ENCODE measurements at regions not wholly inside any gene's neighbourhood (a gene's known extent, or its start where the extent isn't known, plus 50 kb on each side); places are given as distances from the start of the nearest gene placed in this dataset.

DNA sequence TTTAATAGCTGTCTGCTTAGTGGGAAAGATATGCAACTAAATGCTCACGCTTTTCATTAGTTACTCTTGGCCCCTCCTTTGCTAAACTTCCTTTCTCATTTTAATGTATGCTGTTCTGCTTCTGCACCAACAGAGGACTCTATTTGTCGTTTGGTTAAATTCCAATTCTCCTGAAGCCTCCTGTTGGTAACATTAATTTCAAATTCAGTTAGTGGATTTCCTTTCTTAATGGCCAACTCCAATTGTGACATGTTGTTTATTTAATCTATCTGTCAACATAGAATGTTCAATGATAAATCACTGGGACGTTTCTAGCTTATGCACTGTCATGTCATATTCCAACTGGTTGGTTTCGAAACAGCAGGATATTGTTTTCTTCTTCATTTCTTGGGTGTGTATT, 467.4 kb upstream of the BCHE start:
- H2AFZ ChIP-seq (ENCODE audit: control insufficient read depth, low read length), result no peak overlapping the region
- no peak overlapping the region for H3K4me3 ChIP-seq (ENCODE audit: control insufficient read depth in 2 of 3, extremely low read depth in 1 of 3, insufficient read depth in 2 of 3, low read depth in 1 of 3, low read length in 3 of 3)
- no peak overlapping the region for H3K27ac ChIP-seq (ENCODE audit: control insufficient read depth, insufficient read depth, low read length)
- H4K20me1 ChIP-seq (ENCODE audit: control insufficient read depth, extremely low read depth, insufficient read depth, low read length), result no peaks in the 10 kb centered on the region
- H3K9me1 ChIP-seq (ENCODE audit: control insufficient read depth, extremely low read depth, insufficient read depth, low read length), result no peaks in the 10 kb centered on the region
- H3K79me2 ChIP-seq (ENCODE audit: control insufficient read depth, insufficient read depth, low read length), result no peaks in the 10 kb centered on the region
- FAIRE-seq (no peak), DNase-seq (ENCODE audit: low read depth, low spot score) (no peak)
- no peaks in the 10 kb centered on the region for H3K9me3 ChIP-seq (ENCODE audit: control insufficient read depth, low read depth, low read length)
- no peak overlapping the region for H3K4me2 ChIP-seq (ENCODE audit: control insufficient read depth, extremely low read depth, insufficient read depth, low read depth, low read length)
- H3K9ac ChIP-seq (ENCODE audit: control insufficient read depth, extremely low read depth, insufficient read depth, low read length), result no peak overlapping the region
- H3K27me3 ChIP-seq (ENCODE audit: control insufficient read depth, extremely low read depth, insufficient read depth, low read length), result no peaks in the 10 kb centered on the region
- no peaks in the 10 kb centered on the region for H3K36me3 ChIP-seq (ENCODE audit: control insufficient read depth in 2 of 2, extremely low read depth in 1 of 2, insufficient read depth in 2 of 2, low read length in 2 of 2)
- dilution Hi-C loops (cut with MboI; ENCODE audit: extremely low pct_ligation_motif_present, low sequenced_read_pairs), result no loop called here
- TF ChIP-seq EZH2 (IDR thresholded peaks at IDR 0.05; ENCODE audit: low read length), result no peak
- TF ChIP-seq, protein P1, sequence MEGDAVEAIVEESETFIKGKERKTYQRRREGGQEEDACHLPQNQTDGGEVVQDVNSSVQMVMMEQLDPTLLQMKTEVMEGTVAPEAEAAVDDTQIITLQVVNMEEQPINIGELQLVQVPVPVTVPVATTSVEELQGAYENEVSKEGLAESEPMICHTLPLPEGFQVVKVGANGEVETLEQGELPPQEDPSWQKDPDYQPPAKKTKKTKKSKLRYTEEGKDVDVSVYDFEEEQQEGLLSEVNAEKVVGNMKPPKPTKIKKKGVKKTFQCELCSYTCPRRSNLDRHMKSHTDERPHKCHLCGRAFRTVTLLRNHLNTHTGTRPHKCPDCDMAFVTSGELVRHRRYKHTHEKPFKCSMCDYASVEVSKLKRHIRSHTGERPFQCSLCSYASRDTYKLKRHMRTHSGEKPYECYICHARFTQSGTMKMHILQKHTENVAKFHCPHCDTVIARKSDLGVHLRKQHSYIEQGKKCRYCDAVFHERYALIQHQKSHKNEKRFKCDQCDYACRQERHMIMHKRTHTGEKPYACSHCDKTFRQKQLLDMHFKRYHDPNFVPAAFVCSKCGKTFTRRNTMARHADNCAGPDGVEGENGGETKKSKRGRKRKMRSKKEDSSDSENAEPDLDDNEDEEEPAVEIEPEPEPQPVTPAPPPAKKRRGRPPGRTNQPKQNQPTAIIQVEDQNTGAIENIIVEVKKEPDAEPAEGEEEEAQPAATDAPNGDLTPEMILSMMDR (optimal IDR thresholded peaks at IDR 0.05 in 1 of 3, IDR thresholded peaks at IDR 0.05 in 1 of 3, conservative IDR thresholded peaks at IDR 0.05 in 1 of 3; ENCODE audit: extremely low read depth in 1 of 3, insufficient read depth in 2 of 3, low read length in 3 of 3), result no peak
- no peaks in the 10 kb centered on the region for H3K4me1 ChIP-seq (ENCODE audit: control insufficient read depth, extremely low read depth, insufficient read depth, low read length)

DNA sequence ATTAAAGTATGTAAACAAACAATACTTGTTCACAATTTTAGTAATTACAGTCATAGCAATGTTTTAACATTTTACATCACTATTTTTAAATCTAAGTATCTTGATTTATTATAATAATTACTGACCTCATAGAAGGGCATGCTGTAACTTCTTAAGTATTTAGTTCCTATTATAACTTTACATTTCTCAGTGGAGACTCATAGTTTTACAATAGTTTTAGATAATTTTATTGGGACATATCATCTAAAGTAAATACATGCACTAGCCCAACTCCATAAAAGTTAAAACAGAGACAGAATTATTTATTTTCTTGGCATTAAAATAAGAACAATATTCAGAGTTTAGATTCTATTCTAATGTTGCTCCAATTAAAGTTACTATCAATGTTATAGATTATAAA, 466.5 kb upstream of the BCHE start:
- no peaks in the 10 kb centered on the region for H3K9me1 ChIP-seq (ENCODE audit: control insufficient read depth, extremely low read depth, insufficient read depth, low read length)
- H3K9me3 ChIP-seq (ENCODE audit: control insufficient read depth, low read depth, low read length), result no peaks in the 10 kb centered on the region
- no peak for DNase-seq (ENCODE audit: low read depth, low spot score)
- no peak overlapping the region for H3K4me3 ChIP-seq (ENCODE audit: control insufficient read depth in 2 of 3, extremely low read depth in 1 of 3, insufficient read depth in 2 of 3, low read depth in 1 of 3, low read length in 3 of 3)
- no peak overlapping the region for H3K9ac ChIP-seq (ENCODE audit: control insufficient read depth, extremely low read depth, insufficient read depth, low read length)
- no peak for FAIRE-seq
- TF ChIP-seq, protein P1 (optimal IDR thresholded peaks at IDR 0.05 in 1 of 3, IDR thresholded peaks at IDR 0.05 in 1 of 3, conservative IDR thresholded peaks at IDR 0.05 in 1 of 3; ENCODE audit: extremely low read depth in 1 of 3, insufficient read depth in 2 of 3, low read length in 3 of 3), result no peak
- no peak for TF ChIP-seq EZH2 (IDR thresholded peaks at IDR 0.05; ENCODE audit: low read length)
- H4K20me1 ChIP-seq (ENCODE audit: control insufficient read depth, extremely low read depth, insufficient read depth, low read length), result no peaks in the 10 kb centered on the region
- H2AFZ ChIP-seq (ENCODE audit: control insufficient read depth, low read length), result no peak overlapping the region
- H3K27me3 ChIP-seq (ENCODE audit: control insufficient read depth, extremely low read depth, insufficient read depth, low read length), result no peaks in the 10 kb centered on the region
- H3K4me2 ChIP-seq (ENCODE audit: control insufficient read depth, extremely low read depth, insufficient read depth, low read depth, low read length), result no peak overlapping the region
- dilution Hi-C loops (cut with MboI; ENCODE audit: extremely low pct_ligation_motif_present, low sequenced_read_pairs), result no loop called here
- no peak overlapping the region for H3K27ac ChIP-seq (ENCODE audit: control insufficient read depth, insufficient read depth, low read length)
- no peaks in the 10 kb centered on the region for H3K36me3 ChIP-seq (ENCODE audit: control insufficient read depth in 2 of 2, extremely low read depth in 1 of 2, insufficient read depth in 2 of 2, low read length in 2 of 2)
- H3K79me2 ChIP-seq (ENCODE audit: control insufficient read depth, insufficient read depth, low read length), result no peaks in the 10 kb centered on the region
- no peaks in the 10 kb centered on the region for H3K4me1 ChIP-seq (ENCODE audit: control insufficient read depth, extremely low read depth, insufficient read depth, low read length)

Data from keratinocyte (primary cell).